CD4-positive, alpha-beta T cell treated with Interleukin-17A for 1 hour (primary cell): ENCODE measurements at regions not wholly inside any gene's neighbourhood (a gene's known extent, or its start where the extent isn't known, plus 50 kb on each side); places are given as distances from the start of the nearest gene placed in this dataset.
"Not testable (repeated sequence)": the region's sequence is repeated elsewhere in the genome, so short reads cannot be mapped to it uniquely, and the experiment has no call there.

Experiments
- DNase-seq: peaks from one replicate; pipeline ENCODE4 v3.0.0-alpha.2; 2020

GRCh38 chr6:6981681-6982322, 126.0 kb upstream of the RREB1 start:
- DNase-seq, result no peak

GRCh38 chr6:6982663-6983062, 125.1 kb upstream of the RREB1 start:
- no peak for DNase-seq

GRCh38 chr6:6984585-6985366, 123.0 kb upstream of the RREB1 start:
- no peak for DNase-seq

- DNase-seq, result no peak
Observed at GRCh38 chr6:6986344-6986743, 121.4 kb upstream of the RREB1 start.

- DNase-seq, result no peak
Observed at GRCh38 chr6:6987749-6988148, 120.0 kb upstream of the RREB1 start.

GRCh38 chr6:6990059-6990458, 117.7 kb upstream of the RREB1 start:
- not testable (repeated sequence) for DNase-seq

GRCh38 chr6:6993503-6994237, 114.1 kb upstream of the RREB1 start:
- DNase-seq, result no peak

GRCh38 chr6:6994796-6995195, 113.0 kb upstream of the RREB1 start:
- DNase-seq, result no peak

GRCh38 chr6:6995328-6995727, 112.4 kb upstream of the RREB1 start:
- no peak for DNase-seq

GRCh38 chr6:6996124-6996523, 111.6 kb upstream of the RREB1 start:
- DNase-seq, result no peak

- no peak for DNase-seq
Observed at GRCh38 chr6:6997263-6998193, 110.2 kb upstream of the RREB1 start.

- no peak for DNase-seq
Observed at GRCh38 chr6:6998194-6998569, 109.6 kb upstream of the RREB1 start.

GRCh38 chr6:7000825-7001777, 106.7 kb upstream of the RREB1 start:
- DNase-seq, result no peak

- no peak for DNase-seq
Observed at GRCh38 chr6:7003041-7003440, 104.7 kb upstream of the RREB1 start.

GRCh38 chr6:7004581-7005297, 103.0 kb upstream of the RREB1 start:
- no peak for DNase-seq

- no peak for DNase-seq
Observed at GRCh38 chr6:7006515-7007191, 101.1 kb upstream of the RREB1 start.

- DNase-seq, result no peak
Observed at GRCh38 chr6:7008451-7008988, 99.2 kb upstream of the RREB1 start.

GRCh38 chr6:7016226-7016625, 91.5 kb upstream of the RREB1 start:
- DNase-seq, result no peak

GRCh38 chr6:7021301-7021700, 86.5 kb upstream of the RREB1 start:
- DNase-seq, result no peak

GRCh38 chr6:7025861-7026260, 81.9 kb upstream of the RREB1 start:
- no peak for DNase-seq
